ENCODE measurements at regions not wholly inside any gene's neighbourhood (a gene's known extent, or its start where the extent isn't known, plus 50 kb on each side); places are given as distances from the start of the nearest gene placed in this dataset.

DNA sequence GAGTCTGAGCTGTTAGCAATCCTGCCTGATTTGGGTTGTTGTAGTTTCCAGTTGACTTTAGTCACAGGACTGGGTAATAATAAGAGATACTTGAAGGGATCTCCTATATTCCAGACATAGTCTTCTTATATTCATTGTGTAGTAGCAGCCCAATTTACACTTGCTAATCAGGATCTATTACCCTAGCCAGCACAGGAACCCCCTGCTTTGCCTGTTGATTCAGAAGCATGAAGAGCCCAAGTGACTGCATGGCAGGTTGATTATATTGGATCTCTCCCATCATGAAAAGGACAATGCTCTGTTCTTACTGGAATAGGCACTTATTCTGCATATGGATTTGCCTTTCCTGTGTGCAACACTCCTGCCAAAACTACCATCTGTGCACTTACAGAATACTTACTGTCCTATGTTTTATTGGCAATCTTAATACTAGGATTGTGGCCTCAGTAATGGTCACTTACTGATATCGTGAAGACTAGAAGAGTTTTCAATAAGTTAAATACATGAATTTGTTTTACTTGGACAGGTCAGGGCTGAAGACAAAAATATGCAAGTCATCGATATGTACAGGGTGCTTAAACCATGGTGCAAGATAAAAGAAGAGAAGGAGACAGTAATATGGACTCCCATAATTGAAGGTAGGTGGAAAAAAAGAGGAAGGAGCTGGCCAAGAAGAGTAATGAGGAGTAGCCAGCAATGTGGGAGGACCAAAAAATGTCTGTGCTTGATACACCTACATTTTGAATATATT is 304.1 kb downstream of the MCTP2 start:
- DNase-seq (ENCODE audit: low spot score) = no peak
- TF ChIP-seq, protein P1, sequence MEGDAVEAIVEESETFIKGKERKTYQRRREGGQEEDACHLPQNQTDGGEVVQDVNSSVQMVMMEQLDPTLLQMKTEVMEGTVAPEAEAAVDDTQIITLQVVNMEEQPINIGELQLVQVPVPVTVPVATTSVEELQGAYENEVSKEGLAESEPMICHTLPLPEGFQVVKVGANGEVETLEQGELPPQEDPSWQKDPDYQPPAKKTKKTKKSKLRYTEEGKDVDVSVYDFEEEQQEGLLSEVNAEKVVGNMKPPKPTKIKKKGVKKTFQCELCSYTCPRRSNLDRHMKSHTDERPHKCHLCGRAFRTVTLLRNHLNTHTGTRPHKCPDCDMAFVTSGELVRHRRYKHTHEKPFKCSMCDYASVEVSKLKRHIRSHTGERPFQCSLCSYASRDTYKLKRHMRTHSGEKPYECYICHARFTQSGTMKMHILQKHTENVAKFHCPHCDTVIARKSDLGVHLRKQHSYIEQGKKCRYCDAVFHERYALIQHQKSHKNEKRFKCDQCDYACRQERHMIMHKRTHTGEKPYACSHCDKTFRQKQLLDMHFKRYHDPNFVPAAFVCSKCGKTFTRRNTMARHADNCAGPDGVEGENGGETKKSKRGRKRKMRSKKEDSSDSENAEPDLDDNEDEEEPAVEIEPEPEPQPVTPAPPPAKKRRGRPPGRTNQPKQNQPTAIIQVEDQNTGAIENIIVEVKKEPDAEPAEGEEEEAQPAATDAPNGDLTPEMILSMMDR (IDR thresholded peaks at IDR 0.05; ENCODE audit: borderline replicate concordance, control extremely low read depth, extremely low read depth, insufficient read depth, missing control alignments) = no peak
- in situ Hi-C loops (cut with MboI; ENCODE audit: low sequenced_read_pairs, unreplicated experiment) = no loop called here

DNA sequence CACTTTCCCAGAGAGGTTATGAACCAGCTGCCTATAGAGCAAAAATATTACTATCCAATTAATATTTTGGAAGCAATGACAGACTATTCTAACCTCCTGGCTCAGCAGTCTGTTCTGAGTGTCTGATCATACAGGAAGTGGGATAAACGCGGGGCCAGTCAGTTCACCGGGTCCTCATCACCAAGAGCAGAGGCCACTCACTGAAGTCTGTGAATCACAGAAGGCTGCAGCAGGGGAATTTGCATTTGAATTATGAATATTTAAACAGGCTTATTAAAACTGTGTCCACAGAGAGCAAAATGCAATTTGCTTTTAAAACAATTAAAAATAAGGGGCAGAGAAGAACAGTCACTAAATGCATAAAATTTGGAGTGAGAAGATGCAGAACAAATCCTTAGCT is 305.2 kb downstream of the MCTP2 start:
- TF ChIP-seq, protein P1 (IDR thresholded peaks at IDR 0.05; ENCODE audit: borderline replicate concordance, control extremely low read depth, extremely low read depth, insufficient read depth, missing control alignments) = no peak
- DNase-seq (ENCODE audit: low spot score) = no peak
- in situ Hi-C loops (cut with MboI; ENCODE audit: low sequenced_read_pairs, unreplicated experiment) = no loop called here

DNA sequence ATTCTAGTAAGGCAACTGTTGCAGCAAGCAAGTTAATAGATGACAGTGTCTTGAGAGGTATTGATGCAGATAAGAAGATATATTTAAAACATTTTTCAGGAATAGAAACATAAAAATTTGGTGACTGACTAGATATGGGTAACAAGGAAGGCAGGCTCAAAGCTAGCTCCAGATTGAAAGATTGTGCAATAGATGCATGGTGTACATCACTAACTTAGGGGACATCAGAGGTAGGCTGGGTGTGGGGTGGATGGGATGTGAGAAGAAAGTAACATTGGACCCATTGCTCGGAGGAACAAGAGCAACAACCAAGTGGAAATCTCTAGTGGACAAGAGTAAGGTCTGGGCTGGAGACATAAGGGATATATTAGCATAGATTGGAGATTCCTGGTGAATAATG is 306.9 kb downstream of the MCTP2 start:
- in situ Hi-C loops (cut with MboI; ENCODE audit: low sequenced_read_pairs, unreplicated experiment) = no loop called here
- DNase-seq (ENCODE audit: low spot score) = no peak
- TF ChIP-seq, protein P1 (IDR thresholded peaks at IDR 0.05; ENCODE audit: borderline replicate concordance, control extremely low read depth, extremely low read depth, insufficient read depth, missing control alignments) = no peak

DNA sequence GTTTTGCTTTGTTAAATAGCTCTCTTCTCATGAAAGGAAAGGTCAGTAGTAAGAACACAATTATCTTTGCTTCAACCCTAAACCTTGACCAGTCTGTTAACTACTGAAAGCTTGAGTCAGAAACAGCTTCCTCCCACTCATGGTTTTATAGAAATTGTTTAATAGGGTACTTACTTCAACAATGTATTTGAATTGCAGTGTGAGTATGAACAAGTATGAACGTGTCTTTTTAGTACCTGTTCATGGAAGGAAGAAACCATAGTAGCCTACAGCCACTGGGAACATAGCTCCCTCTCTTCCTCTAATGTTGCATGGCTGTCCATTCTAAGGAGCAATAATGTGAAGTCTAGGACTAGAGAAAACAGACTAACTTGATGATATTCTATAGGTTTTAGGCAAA is 311.0 kb downstream of the MCTP2 start:
- in situ Hi-C loops (cut with MboI; ENCODE audit: low sequenced_read_pairs, unreplicated experiment) = no loop called here
- no peak for DNase-seq (ENCODE audit: low spot score)
- TF ChIP-seq, protein P1 (IDR thresholded peaks at IDR 0.05; ENCODE audit: borderline replicate concordance, control extremely low read depth, extremely low read depth, insufficient read depth, missing control alignments) = no peak

DNA sequence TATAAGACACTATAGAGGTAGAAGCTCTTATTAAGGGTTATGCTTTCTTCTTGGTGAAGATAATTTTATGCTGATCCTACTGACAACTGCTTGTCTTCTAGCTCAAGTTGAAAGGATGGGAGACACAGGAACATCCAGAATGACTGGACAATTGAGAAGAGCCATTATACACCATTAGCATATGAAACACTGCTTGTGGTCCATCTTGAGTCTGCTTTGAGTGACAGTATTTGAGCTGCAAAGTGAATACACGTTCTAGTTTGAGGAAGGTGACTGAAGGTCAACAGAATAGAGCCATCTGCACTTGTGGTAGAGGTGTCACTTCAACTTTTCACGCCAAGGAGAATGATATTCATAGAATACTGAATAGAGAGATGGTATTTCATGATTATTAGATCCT is 315.4 kb downstream of the MCTP2 start:
- in situ Hi-C loops (cut with MboI; ENCODE audit: low sequenced_read_pairs, unreplicated experiment) = no loop called here
- TF ChIP-seq, protein P1 (IDR thresholded peaks at IDR 0.05; ENCODE audit: borderline replicate concordance, control extremely low read depth, extremely low read depth, insufficient read depth, missing control alignments) = no peak
- DNase-seq (ENCODE audit: low spot score) = no peak

DNA sequence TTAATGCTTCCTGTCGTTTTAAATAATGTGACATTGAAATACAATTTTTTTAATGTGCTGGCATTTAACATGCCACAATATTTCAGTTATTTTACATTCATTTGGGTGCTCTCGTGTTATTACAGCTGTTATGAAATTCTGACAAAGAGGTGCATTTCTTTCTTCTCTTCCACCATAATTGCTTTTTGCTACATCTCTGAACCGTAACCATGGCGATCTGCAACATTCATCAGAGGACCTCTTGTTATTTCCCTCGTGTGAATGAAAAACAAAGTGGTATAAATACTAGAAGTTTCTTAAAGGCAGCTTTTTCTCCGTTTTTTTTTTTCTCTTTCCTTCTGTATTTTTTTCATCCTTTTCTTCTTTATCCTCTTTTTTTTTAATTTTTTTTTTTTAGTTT is 316.4 kb downstream of the MCTP2 start:
- no peak for DNase-seq (ENCODE audit: low spot score)
- in situ Hi-C loops (cut with MboI; ENCODE audit: low sequenced_read_pairs, unreplicated experiment) = no loop called here
- TF ChIP-seq, protein P1 (IDR thresholded peaks at IDR 0.05; ENCODE audit: borderline replicate concordance, control extremely low read depth, extremely low read depth, insufficient read depth, missing control alignments) = no peak
